Transverse colon (tissue), 4 donors: ENCODE measurements at regions not wholly inside any gene's neighbourhood (a gene's known extent, or its start where the extent isn't known, plus 50 kb on each side); places are given as distances from the start of the nearest gene placed in this dataset.

Experiments used
- CTCF ChIP-seq, 5 experiments: fragments of 200-600 bp in 3 of 5; fragments of 450-650 bp in 2 of 5; sonication (generic) in 3 of 5; IDR thresholded peaks; 1 replicate in 2 of 5; 2 replicates in 3 of 5; pipeline ENCODE4 v1.5.1; 2016 to 2017; ENCODE audit warnings: antibody characterized with exemption in 5 of 5, inconsistent platforms in 3 of 5, mild to moderate bottlenecking in 2 of 5, moderate library complexity in 1 of 5
- POLR2A ChIP-seq: fragments of 450-650 bp; IDR thresholded peaks from one replicate; pipeline ENCODE4 v1.6.1; 2016; ENCODE audit warnings: antibody characterized with exemption, mild to moderate bottlenecking, moderate library complexity
- POLR2AphosphoS5 ChIP-seq, 3 donors: sonication (generic); formaldehyde crosslinking; IDR thresholded peaks; one replicate each; pipeline ENCODE4 v1.6.1; 2016; ENCODE audit warnings: antibody characterized with exemption in 3 of 3

- TF ChIP-seq CTCF (IDR thresholded peaks at IDR 0.05) (no peak), POLR2A (no peak), POLR2AphosphoS5 (IDR thresholded peaks at IDR 0.05) (no peak)
These were observed 447.6 kb upstream of the PRMT6 start for GRCh38 chr1:106608841-106609240.
